ENCODE measurements at regions not wholly inside any gene's neighbourhood (a gene's known extent, or its start where the extent isn't known, plus 50 kb on each side); places are given as distances from the start of the nearest gene placed in this dataset.
"Not testable (repeated sequence)": the region's sequence is repeated elsewhere in the genome, so short reads cannot be mapped to it uniquely, and the experiment has no call there.

DNA sequence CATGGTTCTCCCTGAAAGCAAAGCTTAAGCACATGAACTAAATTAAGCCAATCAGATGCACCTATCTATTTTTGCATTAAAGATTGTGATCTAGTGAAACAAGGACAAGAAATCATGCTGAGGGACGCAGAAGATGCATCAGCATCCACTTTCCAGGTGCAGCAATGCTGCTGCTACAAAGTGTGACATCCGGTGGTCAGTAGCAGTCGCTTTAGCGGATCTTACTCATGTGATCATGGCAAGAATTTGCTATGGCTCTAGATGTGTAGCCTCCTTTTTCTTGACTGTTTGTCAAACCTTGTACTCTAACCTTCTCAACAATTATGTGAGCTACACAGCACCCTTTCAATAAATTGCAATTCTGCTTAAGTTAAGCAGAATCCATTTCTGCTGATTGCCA lies 126.8 kb upstream of the SMLR1 start:
- no peak for DNase-seq (ENCODE audit: extremely low read depth, low read depth)

DNA sequence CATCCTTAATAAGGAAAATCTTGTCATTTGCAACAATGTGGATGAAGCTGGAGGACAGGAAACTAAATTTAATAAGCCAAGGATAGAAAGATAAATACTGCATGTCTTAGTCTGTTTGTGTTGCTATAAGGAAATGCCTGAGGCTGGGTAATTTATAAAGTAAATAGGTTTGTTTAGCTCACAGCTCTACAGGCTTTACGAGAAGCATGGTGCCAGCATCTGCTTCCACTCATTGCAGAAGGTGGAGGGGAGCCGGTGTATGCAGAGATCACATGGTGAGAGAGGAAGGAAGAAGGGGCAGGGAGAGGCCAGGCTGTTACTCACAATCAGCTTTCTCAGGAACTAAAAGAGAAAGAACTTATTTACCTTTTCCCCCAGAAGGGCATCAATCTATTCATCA lies 118.9 kb upstream of the SMLR1 start:
- no peak for DNase-seq (ENCODE audit: extremely low read depth, low read depth)

DNA sequence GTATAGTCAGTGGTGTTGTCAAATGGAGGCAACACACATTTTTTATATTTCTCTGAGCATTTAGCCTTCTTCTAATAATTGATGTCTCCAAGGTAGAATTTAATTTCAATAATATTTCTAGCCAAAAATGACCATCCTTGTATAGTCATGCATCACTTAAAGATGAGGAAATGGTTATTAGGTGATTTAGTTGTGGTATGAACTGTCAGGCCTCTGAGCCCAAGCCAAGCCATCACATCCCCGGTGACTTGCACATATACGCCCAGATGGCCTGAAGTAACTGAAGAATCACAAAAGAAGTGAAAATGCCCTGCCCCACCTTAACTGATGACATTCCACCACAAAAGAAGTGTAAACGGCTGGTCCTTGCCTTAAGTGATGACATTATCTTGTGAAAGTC lies 115.6 kb upstream of the SMLR1 start:
- DNase-seq (ENCODE audit: extremely low read depth, low read depth), result not testable (repeated sequence)

DNA sequence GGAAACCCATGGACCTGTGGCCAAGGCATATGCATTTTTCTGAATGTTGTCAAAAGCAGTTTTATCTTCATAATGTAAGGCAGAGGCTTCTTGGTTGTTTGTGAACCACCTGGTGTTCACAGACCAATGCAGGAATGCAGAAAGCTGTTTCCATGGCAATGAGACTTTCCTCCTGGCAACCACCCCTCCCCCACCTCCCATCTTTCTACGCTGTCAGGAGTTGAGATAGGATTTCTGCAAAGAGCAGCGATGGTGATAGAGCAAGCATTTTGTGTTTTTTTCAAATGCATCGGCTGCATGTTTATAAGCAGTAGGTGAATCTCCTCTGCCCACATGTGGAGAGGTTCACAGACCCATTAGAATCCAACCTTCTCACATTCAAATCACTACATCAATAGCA lies 114.1 kb upstream of the SMLR1 start:
- no peak for DNase-seq (ENCODE audit: extremely low read depth, low read depth)

DNA sequence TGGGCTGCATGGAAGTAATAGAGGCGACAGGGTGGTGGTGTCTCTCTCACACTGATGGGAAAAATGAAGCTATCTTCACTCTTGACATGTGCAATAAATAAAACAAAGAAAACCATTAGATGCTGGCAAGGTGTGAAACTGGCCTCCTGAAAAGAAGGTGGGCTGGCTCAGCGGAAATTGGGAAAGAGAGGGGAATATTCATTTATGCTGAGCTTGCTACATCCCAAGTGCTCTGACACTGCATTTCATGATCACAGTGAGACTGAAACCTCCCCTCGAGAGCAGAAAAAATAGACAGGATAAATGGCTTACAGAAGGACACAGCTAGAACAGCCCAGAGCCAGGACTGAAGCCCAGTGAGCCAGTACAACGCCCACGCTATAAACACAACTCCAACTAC lies 112.1 kb upstream of the SMLR1 start:
- no peak for DNase-seq (ENCODE audit: extremely low read depth, low read depth)

DNA sequence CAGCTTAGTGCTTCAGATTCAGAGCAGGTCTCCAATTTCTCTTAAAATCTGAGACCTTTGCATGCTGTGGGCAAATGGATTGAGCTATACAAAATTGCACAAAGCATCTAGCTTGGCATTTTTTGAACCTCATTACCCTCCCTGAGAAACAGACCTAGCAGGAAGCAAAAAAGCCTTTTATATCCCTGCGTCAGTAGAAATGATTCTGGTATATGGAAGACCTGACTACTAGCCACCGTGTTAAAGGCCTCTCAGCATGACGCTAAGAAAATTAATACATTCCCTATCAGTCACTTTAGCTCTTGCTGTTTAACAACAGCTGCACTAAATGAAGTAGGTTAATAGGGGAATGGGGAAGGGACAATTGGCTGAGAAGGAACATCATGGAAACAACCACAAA lies 110.7 kb upstream of the SMLR1 start:
- no peak for DNase-seq (ENCODE audit: extremely low read depth, low read depth)

DNA sequence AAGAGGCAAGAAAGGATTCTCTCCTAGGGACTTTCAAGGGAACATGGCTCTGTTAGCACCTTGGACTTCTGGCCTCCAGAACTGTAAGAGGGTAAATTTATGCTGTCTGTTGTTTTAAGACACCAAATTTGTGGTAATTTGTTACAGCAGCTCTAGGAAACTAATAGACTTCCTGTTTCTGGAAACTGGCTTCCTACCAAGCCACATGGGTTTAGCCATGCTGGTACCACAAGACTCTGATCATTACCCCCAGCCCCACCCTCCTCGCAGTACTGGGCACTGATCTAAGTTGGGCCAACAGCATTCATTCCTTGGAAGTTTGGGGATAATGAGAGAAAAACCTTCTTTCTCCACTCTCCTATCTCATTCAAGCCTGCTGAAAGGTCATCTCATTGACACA lies 109.5 kb upstream of the SMLR1 start:
- no peak for DNase-seq (ENCODE audit: extremely low read depth, low read depth)

DNA sequence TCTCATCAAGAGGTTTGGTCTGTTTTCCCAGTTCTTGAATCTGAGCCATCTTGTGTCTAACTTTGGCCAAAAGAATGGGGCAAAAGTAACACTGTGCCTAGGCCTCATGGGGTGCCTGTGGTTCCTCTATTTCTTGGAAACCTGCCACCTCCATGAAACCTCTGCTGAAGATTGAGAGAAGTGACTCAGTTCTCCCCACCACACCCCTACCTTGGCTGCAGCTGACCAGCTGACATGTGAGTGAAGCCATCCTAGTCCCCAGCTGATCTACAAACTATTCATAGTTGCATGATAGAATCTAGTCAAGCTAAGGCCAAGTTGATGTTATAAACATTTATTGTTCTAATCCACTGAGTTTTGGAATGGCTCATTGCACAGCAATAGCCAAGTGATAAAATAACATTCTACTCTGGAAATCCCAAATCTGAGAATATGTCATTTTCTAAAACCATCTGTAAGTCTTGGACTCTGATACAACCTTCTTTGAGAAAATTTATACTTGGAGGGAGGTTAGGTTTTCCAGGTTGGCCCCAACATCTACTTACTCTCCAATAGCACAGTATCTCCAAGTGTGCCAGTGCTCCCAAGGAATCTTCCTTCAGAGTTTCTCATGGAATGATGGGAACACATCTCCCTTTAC lies 107.0 kb upstream of the SMLR1 start:
- DNase-seq (ENCODE audit: extremely low read depth, low read depth), result no peak

DNA sequence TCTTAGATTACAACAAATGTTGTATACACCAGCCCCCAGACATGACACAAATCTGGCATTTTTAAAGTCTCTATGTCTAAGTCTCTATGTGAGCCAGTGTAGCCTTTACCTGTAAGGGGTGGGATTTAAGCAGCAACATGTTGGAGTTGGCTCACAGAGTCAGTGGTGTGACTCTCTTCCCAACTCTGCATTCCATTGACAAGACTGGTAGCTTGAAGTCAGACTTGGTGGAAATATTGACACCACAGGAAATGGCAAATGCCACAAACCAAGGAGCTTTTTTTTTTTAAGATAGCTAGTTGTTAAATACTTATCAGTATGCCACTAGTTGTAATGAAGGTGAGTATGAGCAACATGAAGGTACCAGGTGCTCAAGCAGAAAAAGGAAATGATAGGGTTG lies 103.1 kb upstream of the SMLR1 start:
- DNase-seq (ENCODE audit: extremely low read depth, low read depth), result no peak

DNA sequence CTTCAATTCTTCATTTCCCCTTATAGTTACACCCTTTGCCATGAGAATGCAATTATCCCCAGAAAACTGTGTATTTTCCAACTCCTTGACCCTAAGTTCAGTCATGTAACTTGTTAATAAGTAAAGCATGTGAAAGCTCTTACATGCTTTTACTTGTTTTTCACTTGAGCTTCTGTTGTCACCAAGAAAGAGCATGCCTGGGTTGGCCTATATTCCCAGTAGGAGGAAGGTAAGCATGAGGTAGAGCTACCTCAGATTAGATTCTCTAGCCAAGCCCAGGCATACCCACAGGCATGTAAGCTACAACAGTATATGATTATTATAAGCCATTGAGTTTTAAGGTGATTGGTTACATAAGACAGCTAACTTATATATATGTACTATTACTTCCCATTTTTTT lies 101.7 kb upstream of the SMLR1 start:
- no peak for DNase-seq (ENCODE audit: extremely low read depth, low read depth)

DNA sequence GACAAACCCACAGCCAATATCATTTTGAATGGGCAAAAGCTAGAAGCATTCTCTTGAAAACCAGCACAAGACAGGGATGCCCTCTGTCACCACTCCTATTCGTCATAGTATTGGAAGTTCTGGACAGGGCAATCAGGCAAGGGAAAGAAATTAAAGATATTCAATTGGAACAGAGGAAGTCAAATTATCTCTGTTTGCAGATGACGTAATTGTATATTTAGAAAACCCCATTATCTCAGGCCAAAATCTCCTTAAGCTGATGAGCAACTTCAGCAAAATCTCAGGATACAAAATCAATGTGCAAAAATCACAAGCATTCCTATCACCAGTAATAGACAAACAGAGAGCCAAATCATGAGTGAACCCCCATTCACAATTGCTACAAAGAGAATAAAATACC lies 99.1 kb upstream of the SMLR1 start:
- DNase-seq (ENCODE audit: extremely low read depth, low read depth), result not testable (repeated sequence)

DNA sequence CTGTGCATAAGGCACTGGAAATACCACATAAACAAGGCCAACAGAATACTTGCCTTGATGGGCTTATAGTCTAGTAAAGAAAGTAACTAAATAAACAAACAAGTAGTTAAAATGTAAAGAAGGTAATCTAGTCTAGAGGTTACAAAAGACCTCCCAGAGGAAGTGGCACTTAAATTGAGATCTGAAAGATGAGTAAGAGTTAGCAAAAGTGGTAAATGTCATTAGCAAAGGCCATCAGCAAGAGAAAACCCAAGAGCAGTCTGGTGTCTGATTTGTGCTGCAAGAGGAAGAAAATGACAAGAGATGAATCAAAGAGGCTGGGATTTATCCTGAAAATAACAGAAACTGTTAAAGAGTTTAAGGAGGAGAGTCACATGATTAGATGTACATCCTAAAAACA lies 96.6 kb upstream of the SMLR1 start:
- DNase-seq (ENCODE audit: extremely low read depth, low read depth), result no peak

DNA sequence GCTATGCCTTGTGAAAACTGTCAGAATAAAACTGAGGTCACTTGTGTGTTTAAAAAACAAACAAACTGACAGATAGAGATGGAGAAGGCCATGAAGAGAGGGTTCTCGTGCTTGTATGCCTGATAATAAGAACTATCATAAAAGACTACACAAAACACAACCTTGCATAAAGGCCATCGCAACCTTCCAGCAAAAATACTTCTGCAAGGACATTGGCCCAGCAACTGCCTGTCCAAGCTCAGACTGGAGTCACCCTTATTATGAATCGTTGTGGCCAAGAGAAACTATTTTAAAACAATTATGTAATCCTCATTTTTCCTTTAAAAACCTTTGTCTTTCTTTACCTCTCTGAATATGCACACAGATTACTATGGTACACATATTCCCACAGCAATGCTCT lies 93.0 kb upstream of the SMLR1 start:
- DNase-seq (ENCODE audit: extremely low read depth, low read depth), result no peak

DNA sequence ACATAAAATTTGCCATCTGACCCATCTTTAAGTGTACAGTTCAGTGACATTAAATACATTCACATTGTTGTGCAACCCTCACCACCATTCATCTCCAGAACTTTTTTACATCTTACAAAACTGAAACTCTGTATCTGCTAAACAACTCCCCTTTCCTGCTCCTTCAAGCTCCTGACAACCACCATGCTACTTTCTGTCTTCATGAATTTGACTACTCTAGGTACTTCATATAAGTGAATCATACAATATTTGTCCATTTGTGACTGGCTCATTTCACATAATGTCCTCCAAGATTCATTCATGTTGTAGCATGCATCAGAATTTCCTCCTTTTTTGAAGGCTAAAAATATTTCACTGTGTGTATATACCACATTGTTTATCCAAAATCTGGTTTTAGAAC lies 86.9 kb upstream of the SMLR1 start:
- DNase-seq (ENCODE audit: extremely low read depth, low read depth), result no peak

DNA sequence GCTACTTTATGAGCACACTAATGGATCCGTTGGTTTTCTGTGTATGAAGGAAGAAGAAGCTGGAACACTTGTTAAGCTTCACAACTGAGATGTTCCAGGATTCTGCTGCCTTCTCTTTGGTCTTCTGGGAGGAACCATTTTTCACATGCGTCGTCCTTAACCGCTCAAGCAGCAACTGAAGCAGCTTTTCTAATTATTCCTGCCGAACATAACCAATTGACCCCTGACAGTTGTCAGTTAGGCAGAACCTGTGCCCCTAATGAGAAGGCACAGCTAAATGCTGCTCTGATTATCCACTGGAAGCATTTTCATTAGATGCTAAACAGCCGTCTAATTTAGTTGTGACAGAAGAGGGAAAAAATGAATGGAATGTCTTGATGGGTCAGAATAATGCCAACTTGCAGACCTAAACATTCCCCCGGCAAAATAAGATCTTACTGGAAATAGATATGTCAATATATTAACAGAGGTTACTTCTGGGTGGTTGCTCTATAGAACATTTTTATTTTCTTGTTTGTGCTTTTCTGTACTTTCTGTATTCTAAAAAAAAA lies 85.0 kb upstream of the SMLR1 start:
- no peak for DNase-seq (ENCODE audit: extremely low read depth, low read depth)

DNA sequence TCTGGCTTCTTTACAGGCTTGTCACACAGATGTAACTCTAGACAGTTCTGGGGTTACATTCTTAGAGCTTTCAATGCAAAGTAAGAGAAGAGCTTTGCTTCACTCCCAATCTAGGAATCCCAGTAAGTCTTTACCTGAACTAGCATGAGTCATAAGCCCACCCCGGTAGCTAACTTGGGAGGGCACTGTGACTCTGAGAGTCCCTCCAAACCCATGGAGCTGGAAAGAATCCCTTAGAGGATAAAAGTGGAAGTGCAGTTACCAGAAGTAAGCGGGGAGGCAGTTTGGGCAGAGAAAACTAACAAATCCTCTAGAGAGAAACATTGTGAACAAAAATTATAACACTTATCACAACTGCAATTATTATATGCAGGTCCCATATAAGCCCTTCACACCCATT lies 84.0 kb upstream of the SMLR1 start:
- no peak for DNase-seq (ENCODE audit: extremely low read depth, low read depth)

DNA sequence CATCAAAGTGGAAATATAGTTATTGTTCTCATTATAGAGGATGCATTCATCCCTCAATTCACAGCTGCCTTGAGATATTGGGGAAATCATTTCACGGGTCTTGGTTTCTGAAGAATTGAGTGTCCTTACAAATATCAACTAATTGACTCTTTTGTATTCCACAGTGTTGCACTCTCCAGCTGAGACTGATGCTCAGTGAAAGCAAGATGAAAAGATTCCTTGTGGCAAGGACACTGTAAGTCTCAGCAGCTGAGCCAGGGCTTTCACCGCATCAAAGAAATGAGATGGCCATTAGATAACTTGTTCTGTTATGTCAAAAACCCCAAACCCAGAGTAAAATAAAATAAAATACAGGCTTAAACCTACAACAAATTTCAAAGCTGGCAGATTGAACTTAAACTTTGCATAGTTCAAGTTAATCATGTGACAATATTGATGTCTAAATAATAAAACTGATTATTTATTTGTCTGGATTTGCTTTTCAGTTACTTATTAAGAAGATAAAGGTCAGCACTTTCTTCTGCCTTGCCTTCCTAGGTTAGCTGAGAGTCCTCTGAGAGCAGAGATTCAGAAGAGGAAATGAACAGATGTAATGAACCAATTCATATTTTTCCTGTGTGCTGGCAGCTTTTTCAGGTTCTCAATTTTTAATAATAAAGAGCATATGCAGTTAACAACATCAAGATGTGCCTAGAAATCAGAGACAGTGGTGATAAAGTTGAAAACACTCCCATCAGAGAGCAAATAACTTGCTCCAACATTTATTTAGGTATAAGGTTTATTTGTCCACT lies 82.4 kb upstream of the SMLR1 start:
- no peak for DNase-seq (ENCODE audit: extremely low read depth, low read depth)

DNA sequence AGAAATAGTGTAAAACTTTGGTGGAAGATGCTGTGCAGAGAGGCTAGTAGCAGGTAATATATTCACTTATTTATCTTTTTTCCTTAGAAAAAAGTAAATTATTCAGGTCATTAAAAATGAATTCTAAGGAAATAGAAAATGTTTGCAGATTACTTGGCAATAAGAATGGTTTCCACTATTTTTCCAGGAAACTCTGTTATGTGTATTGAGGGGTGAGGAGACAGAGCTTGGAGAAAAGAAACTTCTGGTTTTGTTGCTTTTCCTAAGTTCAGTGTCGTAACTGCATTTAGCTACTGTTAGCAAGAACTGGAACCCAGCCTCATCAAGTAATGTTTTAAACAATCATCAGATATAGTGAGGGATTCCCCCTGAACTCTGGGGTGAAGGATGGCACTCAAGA lies 79.2 kb upstream of the SMLR1 start:
- DNase-seq (ENCODE audit: extremely low read depth, low read depth), result no peak

DNA sequence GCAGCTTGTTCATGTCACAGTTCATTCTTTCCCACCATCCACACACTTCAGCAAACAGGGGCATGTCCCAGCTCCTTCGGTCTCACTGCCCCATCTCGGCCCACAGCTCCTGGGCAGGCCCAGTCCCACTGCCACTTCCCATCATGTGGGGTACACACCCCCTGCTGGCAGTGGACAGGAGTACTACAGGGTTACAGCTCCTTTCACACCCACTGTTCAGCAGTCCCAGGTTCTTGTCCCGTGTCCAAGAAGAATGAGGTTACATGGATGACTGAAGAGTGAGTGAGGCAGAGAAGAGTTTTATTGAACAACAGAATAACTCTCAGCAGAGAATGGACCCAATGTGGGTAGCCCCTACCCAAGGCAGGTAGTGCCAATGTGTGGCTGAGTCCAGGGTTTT lies 77.8 kb upstream of the SMLR1 start:
- DNase-seq (ENCODE audit: extremely low read depth, low read depth), result no peak

DNA sequence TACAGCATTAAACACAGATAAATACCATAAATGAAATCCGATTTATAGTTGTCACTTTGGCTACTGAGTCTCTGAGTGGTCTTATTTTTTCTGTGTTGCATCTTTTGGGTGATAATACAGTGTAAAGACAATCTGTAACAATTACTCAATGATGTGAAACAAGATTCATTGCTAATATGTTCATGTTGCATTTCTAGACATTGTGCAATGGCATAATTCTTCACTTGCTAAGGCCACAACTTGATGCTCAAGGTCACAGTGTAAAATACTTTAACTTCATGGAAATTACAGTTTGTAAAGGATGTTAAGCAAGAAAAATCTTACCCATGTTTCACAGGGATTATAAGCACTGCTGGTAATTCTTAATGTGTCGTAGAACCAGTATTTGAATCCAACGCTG lies 74.9 kb upstream of the SMLR1 start:
- DNase-seq (ENCODE audit: extremely low read depth, low read depth), result no peak

DNA sequence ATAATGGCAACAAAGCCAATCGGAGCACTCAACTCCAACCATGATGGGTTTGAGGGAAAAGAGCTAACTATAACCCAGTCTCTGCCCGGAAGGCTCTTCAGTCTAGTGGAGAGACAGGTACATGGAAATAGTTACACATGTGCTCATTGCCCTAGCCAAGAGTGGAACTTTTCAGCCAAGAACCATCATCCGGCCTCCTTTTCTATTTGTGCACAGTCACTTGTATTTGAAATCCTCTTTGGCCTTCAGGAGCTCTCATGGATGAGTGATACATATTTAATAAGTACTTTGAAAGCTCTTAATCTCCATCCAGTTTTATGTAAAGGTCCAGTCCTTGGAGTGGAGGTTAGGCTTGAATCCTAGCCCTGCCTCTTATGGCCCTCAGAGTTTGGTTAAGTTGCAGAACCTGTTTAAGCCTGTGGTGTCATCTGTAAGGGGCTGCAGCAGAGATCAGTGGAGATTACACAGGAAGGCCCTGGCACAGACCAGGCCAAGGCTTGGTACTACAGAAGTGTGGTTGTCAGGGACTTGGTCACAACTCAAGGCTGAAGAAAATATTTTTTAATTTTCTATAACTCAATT lies 72.3 kb upstream of the SMLR1 start:
- no peak for DNase-seq (ENCODE audit: extremely low read depth, low read depth)
